ENCODE measurements at regions not wholly inside any gene's neighbourhood (a gene's known extent, or its start where the extent isn't known, plus 50 kb on each side); places are given as distances from the start of the nearest gene placed in this dataset.

- TF ChIP-seq BHLHE40 (IDR thresholded peaks at IDR 0.05; ENCODE audit: borderline replicate concordance) (no peak), NFRKB (IDR thresholded peaks at IDR 0.05) (no peak), FOXM1 (IDR thresholded peaks at IDR 0.05; ENCODE audit: borderline replicate concordance) (no peak), SP1 (IDR thresholded peaks at IDR 0.05) (no peak), PKNOX1 (IDR thresholded peaks at IDR 0.05) (no peak), ARNT (IDR thresholded peaks at IDR 0.05) (no peak), FOXA1 (IDR thresholded peaks at IDR 0.05) (no peak), HDGF (IDR thresholded peaks at IDR 0.05; ENCODE audit: borderline replicate concordance) (no peak), FOXK2 (IDR thresholded peaks at IDR 0.05) (no peak)
These were observed 217.9 kb downstream of the FOXD2 start for GRCh38 chr1:47655521-47656300.

Measured in HEK293T (cell line).